ENCODE measurements at regions not wholly inside any gene's neighbourhood (a gene's known extent, or its start where the extent isn't known, plus 50 kb on each side); places are given as distances from the start of the nearest gene placed in this dataset.
"Not testable (repeated sequence)": the region's sequence is repeated elsewhere in the genome, so short reads cannot be mapped to it uniquely, and the experiment has no call there.

DNA sequence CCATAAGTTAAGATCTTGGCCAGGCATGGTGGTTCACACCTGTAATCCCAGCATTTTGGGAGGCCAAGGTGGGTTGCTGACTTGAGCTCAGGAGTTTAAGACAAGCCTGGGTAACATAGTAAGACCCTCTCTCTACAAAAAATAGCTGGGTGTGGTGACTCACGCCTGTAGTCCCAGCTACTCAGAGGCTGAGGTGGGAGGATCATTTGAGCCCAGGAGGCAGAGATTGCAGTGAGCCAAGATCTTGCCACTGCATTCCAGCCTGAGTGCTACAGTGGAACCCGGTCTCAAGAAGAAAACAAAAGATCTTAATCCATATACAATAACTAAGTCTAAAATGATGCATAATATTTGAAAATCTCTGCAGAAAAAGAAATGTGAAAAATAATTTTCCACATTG is 165.5 kb upstream of the NR5A2 start:
- DNase-seq, result no peak

GRCh38 chr1:199866210-199866617 is 161.3 kb upstream of the NR5A2 start:
- DNase-seq, result no peak

DNA sequence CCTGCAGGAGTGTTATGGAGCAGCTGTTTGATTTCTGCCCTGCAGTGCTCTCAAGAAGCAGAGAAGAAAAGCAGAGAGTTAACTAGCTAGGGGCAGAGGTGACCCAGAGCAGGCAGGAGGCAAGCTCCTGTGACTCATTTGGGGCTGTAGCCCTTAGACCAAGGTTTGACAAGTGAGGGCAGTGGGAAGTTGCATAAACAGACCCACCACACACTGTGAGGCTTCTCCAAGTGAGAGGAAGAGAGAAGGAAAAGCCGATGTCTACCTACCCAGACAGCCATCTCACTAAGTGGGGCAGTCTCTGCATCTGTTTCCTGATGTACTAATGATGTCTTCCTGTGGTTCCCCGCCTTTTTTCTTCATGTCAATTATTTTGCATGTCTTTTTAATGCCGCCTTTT is 159.9 kb upstream of the NR5A2 start:
- DNase-seq, result no peak

DNA sequence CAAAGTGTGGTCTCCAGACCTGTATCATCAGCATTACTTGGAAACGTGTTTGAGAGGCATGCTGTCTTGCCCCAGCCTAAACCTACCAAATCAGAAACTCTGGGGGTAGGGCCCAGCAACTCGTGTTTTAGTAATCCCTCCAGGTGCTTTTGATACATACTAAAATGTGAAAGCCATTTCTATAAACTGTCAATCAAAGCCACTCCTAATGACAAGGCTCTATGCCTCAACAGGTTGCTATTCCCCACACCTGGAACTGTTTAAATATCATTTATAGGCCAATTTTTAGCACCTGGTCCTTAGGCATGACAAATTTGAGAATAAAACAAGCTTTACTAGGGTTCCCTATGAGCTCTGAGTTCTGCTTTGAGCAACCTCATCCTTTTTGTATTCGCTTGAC is 158.7 kb upstream of the NR5A2 start:
- DNase-seq, result peak in 2 of 3 experiments; percentile 11 to 49

- no peak for DNase-seq
These were observed 152.2 kb upstream of the NR5A2 start for GRCh38 chr1:199875337-199875736.

GRCh38 chr1:199875856-199876255 is 151.7 kb upstream of the NR5A2 start:
- no peak for DNase-seq

DNA sequence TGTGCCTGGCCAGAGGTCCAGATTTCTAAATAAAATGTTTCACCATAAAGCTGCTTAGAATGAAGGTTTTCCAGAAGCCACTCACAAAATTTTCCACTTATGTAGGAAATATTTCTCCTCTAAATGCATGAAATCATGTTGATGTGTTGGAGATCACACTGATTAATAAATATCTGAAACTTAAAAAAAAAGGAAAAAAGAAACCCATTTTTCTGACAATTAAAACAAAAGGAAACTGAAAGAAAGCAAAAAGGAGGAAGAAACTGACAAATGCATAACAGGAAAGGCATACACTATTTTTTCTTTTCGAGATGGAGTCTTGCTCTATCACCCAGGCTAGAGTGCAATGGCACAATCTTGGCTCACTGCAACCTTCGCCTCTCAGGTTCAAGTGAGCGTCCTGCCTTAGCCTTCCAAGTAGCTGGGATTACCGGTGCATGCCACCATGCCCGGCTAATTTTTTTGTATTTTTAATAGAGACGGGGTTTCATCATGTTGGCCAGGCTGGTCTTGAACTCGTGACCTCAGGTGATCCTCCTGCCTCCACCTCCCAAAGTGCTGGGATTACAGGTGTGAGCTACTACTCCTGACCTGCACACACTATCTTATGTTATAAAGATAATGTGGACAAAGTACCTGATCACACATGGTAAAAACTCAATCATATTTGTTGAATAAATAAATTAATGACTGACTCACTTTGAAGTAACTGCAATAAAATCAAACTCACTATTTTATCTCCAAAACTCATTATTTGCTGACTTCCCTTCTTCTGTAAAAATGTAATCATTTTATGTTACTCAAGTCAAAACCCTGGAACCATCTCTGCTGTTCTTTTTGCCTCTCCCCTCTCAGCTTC is 149.8 kb upstream of the NR5A2 start:
- no peak for DNase-seq

DNA sequence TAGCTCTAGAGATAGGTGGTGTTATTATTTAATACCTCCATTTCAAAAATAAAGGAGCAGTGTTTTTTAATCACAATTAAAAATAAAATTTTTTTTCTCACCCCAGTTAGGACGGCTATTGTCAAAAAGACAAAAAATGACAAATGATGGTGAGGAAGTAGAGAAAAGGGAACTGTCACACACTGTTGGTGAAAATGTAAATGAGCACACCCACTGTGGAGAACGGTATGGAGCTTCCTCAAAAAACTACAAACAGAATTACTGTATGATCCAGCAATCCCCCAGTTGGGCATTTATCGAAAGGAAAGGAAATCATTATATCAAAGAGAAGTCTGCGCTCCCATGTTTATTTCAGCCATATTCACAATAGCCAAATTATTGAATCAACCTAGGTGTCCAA is 148.7 kb upstream of the NR5A2 start:
- no peak for DNase-seq

GRCh38 chr1:199898654-199899053 is 128.9 kb upstream of the NR5A2 start:
- no peak for DNase-seq

DNA sequence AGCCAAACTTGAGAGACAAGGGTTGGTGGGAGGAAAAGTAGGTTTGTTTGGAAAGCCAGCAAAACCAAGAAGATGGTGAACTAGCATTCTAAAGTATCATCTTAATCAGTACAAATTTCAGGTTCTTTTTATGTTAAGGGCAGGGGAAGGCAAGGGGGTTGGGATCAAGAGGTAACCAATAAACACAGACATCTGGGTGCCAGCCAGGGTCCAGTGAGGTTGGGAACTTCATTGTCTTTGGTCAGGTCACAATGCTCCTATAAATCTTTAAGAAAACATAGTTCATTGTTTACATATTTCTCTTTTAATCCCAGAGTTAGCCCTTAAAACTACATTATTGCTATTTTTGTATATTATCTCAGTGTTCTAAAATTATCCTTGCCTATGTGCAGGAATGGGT is 126.2 kb upstream of the NR5A2 start:
- no peak for DNase-seq

DNA sequence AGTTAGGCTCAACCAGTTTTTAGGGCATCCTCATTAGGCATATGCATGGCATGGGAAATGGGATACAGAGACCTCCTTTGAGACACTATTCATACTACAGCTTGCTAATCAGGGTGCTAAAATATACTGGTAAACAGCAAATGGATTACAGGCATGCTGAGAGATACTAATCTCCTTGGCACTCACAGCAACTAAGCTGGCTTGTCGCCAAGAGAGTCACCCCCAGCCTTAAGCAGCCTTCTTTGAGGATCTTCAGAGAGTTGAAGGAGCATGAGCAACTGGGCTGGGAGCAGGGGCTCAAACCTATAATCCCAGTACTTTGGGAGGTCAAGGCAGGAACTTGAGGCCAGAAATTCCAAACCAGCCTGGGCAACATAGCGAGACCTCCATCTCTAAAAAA is 120.1 kb upstream of the NR5A2 start:
- DNase-seq, result no peak

- DNase-seq, result peak in 1 of 3 experiments; percentile 11
These were observed 118.4 kb upstream of the NR5A2 start for GRCh38 chr1:199909137-199909536.

DNA sequence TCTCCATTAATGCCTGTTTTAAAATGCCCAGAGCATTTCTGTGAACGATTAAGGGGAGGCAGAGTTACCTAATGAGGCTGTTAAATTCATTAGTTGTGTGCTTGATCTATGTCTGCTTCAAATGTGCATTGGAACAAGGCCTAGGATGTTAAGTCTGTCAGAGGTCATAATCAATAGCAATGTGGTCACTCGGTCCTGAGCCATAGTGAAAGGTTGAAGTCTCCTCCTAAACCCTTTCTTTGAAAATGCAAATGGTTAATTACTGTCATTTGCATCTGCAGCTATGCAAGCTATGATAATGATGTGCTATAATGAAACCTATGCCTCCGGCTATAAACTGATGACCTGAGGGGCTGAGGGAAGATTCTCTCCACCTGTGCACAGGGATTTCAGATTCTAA is 114.2 kb upstream of the NR5A2 start:
- DNase-seq, result no peak

DNA sequence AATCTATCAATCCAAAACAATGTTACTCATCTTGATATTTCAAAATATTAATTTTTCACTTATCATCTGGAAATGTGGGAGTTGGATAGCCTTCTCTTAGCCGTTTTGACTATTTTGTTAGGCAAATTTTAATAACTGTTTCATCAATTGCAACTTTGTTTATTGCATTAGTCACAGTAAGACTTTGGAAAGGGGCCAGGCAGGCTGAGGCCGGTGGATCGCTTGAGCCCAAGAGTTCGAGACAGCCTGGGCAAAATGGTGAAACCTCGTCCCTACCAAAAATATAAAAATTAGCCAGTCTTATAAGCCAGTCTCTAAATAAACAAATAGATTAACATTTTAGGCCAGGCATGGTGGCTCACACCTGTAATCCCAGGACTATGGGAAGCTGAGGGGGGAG is 113.0 kb upstream of the NR5A2 start:
- DNase-seq, result no peak

- DNase-seq, result no peak
These were observed 109.2 kb upstream of the NR5A2 start for GRCh38 chr1:199918196-199918769.

DNA sequence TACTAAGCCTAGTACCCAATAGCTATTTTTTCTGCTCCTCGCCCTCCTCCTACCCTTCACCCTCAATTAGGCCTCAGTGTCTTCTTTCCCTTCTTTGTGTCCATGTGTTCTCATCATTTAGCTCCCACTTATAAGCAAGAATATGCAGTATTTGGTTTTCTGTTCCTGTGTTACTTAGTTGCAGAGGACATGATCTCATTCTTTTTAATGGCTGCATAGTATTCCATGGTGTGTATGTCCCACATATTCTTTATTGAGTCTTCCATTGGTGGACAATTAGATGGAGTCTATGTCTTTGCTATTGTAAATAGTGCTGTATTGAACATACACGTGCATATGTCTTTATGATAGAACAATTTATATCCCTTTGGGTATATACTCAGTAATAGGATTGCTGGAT is 106.9 kb upstream of the NR5A2 start:
- DNase-seq, result no peak

DNA sequence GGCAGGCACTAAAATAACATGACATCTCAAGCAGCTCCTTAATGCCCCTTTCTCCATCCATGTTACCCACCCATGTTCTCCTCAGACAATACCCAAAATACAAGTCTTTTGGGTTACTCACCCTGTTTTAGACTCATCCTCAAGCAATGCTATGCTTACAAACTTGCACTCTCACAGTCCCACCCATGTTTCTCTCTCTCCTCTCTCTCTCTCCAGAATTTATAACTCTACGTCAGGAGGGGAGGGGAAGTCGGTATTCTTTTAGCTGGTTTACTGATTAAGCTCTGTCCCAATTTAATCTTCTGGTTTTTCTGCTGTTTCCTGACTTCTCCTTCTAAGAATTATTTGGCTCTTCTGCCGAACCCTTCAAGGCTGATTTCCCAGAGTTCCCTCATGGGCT is 98.0 kb upstream of the NR5A2 start:
- no peak for DNase-seq

DNA sequence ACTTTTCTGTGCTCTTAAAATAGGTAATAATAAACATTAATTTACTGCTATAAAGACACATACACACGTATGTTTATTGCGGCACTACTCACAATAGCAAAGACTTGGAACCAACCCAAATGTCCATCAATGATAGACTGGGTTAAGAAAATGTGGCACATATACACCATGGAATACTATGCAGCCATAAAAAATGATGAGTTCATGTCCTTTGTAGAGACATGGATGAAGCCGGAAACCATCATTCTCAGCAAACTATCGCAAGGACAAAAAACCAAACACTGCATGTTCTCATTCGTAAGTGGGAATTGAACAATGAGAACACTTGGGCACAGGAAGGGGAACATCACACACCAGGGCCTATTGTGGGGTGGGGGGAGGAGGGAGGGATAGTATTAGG is 97.4 kb upstream of the NR5A2 start:
- DNase-seq, result not testable (repeated sequence)

DNA sequence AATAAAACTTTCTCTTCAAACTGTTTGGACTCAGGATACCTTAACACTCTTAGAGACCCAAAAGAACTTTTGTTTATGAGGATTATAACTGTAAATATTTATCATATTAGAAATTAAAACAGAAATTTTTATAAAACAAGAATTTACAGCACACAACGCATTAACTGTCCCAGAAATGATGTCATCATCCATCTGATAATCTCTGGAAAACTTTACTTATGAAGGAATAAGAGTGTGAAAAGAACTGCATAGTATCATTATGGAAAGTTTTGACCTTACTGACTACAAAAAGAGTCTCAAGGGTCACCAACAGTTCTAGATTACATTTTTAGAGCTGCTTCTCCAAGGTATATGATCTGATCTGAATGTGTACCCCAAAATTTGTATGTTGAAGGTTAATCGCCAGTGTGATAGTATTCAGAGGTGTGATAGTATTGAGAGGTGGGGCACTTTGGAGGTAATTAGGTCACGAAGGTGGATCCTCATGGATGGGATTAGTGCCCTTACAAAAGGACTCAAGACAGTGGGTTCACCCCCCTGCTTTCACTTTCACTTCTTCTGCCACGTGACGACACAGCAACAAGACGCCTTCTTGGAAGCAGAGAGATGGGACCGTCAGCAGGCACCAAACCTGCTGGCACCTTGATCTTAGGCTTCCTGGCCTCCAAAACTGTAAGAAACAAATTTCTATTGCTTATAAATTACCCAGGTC is 95.7 kb upstream of the NR5A2 start:
- DNase-seq, result no peak

DNA sequence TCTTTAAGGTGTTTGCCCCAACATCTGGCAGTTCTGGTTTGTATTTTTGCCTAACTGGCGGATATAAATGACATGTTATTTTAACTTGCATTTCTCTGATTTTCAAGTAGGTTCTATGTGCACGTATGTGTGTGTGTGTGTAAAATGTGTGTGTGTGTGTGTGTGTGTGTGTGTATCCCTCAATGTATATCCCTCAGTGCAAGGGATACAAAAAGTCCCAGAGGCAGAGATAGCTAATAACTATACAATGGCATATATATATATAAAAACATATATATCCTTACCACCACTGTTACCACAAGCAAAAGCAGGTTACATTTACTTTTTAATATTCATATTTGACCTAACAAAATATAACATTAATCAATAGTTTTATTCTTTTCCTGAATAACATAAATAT is 95.0 kb upstream of the NR5A2 start:
- DNase-seq, result no peak

GRCh38 chr1:199936441-199936840 is 91.1 kb upstream of the NR5A2 start:
- no peak for DNase-seq

DNA sequence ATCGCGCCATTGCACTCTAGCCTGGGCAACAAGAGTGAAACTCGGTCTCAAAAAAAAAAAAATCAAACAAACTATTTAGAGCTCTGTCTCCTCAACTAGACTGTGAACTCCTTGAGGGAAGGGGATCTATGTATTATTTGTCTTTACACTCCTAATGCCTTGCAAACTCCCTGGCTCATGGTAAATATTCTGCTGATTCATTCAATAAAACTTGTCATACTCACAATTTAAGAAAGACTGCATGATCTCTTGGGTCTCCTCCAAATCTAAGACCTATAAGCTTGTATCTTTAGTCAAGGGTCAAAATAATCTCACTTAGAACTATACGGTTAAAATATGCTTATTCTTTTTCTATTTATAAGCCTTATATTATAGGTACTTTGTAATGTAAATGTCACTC is 90.3 kb upstream of the NR5A2 start:
- DNase-seq, result no peak

DNA sequence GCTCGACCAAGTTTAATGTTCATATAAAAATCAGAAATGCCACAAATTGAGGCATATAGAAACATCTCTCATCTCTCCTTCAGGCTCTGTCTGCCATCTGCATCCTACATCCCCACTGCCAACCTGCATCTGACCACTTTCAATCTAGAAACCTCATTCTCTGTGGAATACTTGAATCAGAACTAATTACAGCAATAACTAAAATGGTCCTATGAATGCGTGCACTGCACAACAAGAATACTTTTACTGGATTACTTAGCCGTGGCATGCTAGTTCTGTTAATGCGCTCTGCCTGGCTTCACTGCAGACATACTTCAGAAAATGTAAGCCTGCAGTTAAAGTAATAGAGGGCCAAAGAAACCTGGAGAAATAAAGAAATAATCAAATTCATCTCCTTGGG is 89.8 kb upstream of the NR5A2 start:
- no peak for DNase-seq

GRCh38 chr1:199944986-199945385 is 82.5 kb upstream of the NR5A2 start:
- DNase-seq, result no peak
